Tibial nerve (tissue), 4 donors: ENCODE measurements at regions not wholly inside any gene's neighbourhood (a gene's known extent, or its start where the extent isn't known, plus 50 kb on each side); places are given as distances from the start of the nearest gene placed in this dataset.

Source experiments
- EP300 ChIP-seq, 2 donors: sonication (generic); formaldehyde crosslinking; IDR thresholded peaks; one replicate each; pipeline ENCODE4 v1.6.1; 2017; ENCODE audit warnings: antibody characterized with exemption in 2 of 2, mild to moderate bottlenecking in 1 of 2
- POLR2A ChIP-seq, 2 donors: fragments of 450-650 bp; IDR thresholded peaks; one replicate each; pipeline ENCODE4 v1.6.1; 2017; ENCODE audit warnings: antibody characterized with exemption in 2 of 2, mild to moderate bottlenecking in 2 of 2, moderate library complexity in 2 of 2
- TF ChIP-seq, protein P1 (sequence below), 5 experiments: fragments of 200-600 bp in 3 of 5; fragments of 450-650 bp in 2 of 5; sonication (generic) in 3 of 5; IDR thresholded peaks; one replicate each; pipeline ENCODE4 v1.5.1; 2016 to 2019; ENCODE audit warnings: antibody characterized with exemption in 5 of 5, mild to moderate bottlenecking in 3 of 5, moderate library complexity in 2 of 5

DNA sequence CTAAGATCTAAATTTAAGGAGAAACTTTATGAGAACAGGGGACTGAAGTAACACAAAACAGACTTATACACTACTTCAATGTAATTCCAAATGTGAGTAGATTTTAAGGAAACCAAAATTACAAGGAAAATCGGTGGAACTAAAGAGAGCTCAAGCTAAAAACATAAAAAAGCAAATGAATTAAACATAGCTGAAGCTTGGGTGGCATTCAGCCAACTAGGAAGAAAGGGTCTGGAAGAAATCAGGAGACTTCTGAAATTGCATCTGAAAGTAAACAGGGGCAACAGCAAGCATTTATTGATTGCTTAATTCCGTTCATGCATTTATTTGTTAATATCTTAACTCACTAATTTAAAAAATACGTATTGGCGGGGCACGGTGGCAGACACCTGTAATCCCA is 727.3 kb upstream of the PKDCC start:
- TF ChIP-seq EP300 (IDR thresholded peaks at IDR 0.05) (no peak), POLR2A (IDR thresholded peaks at IDR 0.05) (no peak)
- TF ChIP-seq, protein P1, sequence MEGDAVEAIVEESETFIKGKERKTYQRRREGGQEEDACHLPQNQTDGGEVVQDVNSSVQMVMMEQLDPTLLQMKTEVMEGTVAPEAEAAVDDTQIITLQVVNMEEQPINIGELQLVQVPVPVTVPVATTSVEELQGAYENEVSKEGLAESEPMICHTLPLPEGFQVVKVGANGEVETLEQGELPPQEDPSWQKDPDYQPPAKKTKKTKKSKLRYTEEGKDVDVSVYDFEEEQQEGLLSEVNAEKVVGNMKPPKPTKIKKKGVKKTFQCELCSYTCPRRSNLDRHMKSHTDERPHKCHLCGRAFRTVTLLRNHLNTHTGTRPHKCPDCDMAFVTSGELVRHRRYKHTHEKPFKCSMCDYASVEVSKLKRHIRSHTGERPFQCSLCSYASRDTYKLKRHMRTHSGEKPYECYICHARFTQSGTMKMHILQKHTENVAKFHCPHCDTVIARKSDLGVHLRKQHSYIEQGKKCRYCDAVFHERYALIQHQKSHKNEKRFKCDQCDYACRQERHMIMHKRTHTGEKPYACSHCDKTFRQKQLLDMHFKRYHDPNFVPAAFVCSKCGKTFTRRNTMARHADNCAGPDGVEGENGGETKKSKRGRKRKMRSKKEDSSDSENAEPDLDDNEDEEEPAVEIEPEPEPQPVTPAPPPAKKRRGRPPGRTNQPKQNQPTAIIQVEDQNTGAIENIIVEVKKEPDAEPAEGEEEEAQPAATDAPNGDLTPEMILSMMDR (IDR thresholded peaks at IDR 0.05) = no peak
